ENCODE measurements at regions not wholly inside any gene's neighbourhood (a gene's known extent, or its start where the extent isn't known, plus 50 kb on each side); places are given as distances from the start of the nearest gene placed in this dataset.

DNA sequence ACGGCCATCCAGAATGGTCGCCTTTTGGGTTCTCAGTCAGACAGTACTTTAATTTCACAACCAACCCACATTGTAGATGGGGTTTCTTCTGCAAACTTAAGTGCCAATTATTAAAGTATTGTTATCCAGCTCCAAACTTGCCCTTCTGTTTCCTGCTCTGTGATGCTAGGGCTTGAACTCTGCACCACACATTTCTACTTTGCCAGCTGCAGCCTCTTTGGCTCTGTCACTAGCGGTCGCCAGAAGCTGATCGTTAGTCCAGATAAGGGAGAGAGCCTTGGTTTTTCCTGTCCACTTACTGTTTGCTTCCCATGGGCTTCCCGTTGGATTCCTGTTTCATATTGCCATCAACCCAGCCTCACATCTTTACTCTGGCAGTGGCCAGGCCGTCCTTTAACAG lies 196.6 kb downstream of the ASB9 start:
- intact Hi-C loops (cut with micrococcal nuclease) (no loop called here), in situ Hi-C loops (cut with MboI) (no loop called here)
- H3K27ac ChIP-seq (ENCODE audit: extremely low read depth, low read depth, low read length) = no peak overlapping the region
- H3K9me1 ChIP-seq (ENCODE audit: control insufficient read depth, insufficient read depth, low read length) = no peaks in the 10 kb centered on the region
- no peak overlapping the region for H3K4me2 ChIP-seq (ENCODE audit: insufficient read depth, low read length)
- H3K4me1 ChIP-seq (replicated peaks in 1 of 2; ENCODE audit: control insufficient read depth in 2 of 2, insufficient read depth in 2 of 2, low read length in 2 of 2) = no peaks in the 10 kb centered on the region
- H3K4me3 ChIP-seq = no peak overlapping the region
- no peaks in the 10 kb centered on the region for H3K27me3 ChIP-seq (ENCODE audit: control insufficient read depth in 2 of 2, insufficient read depth in 2 of 2, low read length in 2 of 2)
- BruUV-seq (replicated peaks) = no TSS peak
- no peak overlapping the region for H2AFZ ChIP-seq (ENCODE audit: low read depth, low read length)
- H3K79me2 ChIP-seq (ENCODE audit: control insufficient read depth, insufficient read depth, low read length) = no peaks in the 10 kb centered on the region
- ChIA-PET CTCF (ENCODE audit: low intra/inter-chr PET ratio) (no interaction called here), POLR2A (no interaction called here)
- DNase-seq (ENCODE audit: extremely low read depth in 1 of 4, low spot score in 3 of 4) = no peak
- no peak for FAIRE-seq
- no peaks in the 10 kb centered on the region for H3K36me3 ChIP-seq (ENCODE audit: control insufficient read depth, insufficient read depth, low read length)
- H3K9ac ChIP-seq (ENCODE audit: insufficient read depth in 1 of 2, low read depth in 2 of 2, low read length in 2 of 2) = no peak overlapping the region
- no peaks in the 10 kb centered on the region for H3K9me3 ChIP-seq (replicated peaks; ENCODE audit: control insufficient read depth, insufficient read depth, low read depth, low read length)
- H4K20me1 ChIP-seq (replicated peaks; ENCODE audit: control insufficient read depth, insufficient read depth, low read length) = no peaks in the 10 kb centered on the region
- ATAC-seq = no peak
- WGBS (ENCODE audit: insufficient coverage, low coverage, missing lambda C conversion rate) = 0% methylated on average over 7 of the region's 7 CpGs
- no peak for TF ChIP-seq SMARCA5 (IDR thresholded peaks at IDR 0.05)
- no peak for TF ChIP-seq SREBF1 (IDR thresholded peaks at IDR 0.05; ENCODE audit: borderline replicate concordance, low read depth, low read length)
- no peak for TF ChIP-seq CBFA2T2 (conservative IDR thresholded peaks at IDR 0.05)
- TF ChIP-seq, protein P1, sequence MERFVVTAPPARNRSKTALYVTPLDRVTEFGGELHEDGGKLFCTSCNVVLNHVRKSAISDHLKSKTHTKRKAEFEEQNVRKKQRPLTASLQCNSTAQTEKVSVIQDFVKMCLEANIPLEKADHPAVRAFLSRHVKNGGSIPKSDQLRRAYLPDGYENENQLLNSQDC (CRISPR knock-in tag; IDR thresholded peaks at IDR 0.05) = no peak
- no peak for TF ChIP-seq CC2D1A (IDR thresholded peaks at IDR 0.05)
- TF ChIP-seq JUND (IDR thresholded peaks at IDR 0.05; ENCODE audit: borderline replicate concordance, low read depth, low read length) = no peak
- TF ChIP-seq JUND (tag; IDR thresholded peaks at IDR 0.05; ENCODE audit: borderline replicate concordance, low read depth, low read length) = no peak
- no peak for TF ChIP-seq ZBTB8A (IDR thresholded peaks at IDR 0.05; ENCODE audit: partially characterized antibody)
- TF ChIP-seq, protein P2, sequence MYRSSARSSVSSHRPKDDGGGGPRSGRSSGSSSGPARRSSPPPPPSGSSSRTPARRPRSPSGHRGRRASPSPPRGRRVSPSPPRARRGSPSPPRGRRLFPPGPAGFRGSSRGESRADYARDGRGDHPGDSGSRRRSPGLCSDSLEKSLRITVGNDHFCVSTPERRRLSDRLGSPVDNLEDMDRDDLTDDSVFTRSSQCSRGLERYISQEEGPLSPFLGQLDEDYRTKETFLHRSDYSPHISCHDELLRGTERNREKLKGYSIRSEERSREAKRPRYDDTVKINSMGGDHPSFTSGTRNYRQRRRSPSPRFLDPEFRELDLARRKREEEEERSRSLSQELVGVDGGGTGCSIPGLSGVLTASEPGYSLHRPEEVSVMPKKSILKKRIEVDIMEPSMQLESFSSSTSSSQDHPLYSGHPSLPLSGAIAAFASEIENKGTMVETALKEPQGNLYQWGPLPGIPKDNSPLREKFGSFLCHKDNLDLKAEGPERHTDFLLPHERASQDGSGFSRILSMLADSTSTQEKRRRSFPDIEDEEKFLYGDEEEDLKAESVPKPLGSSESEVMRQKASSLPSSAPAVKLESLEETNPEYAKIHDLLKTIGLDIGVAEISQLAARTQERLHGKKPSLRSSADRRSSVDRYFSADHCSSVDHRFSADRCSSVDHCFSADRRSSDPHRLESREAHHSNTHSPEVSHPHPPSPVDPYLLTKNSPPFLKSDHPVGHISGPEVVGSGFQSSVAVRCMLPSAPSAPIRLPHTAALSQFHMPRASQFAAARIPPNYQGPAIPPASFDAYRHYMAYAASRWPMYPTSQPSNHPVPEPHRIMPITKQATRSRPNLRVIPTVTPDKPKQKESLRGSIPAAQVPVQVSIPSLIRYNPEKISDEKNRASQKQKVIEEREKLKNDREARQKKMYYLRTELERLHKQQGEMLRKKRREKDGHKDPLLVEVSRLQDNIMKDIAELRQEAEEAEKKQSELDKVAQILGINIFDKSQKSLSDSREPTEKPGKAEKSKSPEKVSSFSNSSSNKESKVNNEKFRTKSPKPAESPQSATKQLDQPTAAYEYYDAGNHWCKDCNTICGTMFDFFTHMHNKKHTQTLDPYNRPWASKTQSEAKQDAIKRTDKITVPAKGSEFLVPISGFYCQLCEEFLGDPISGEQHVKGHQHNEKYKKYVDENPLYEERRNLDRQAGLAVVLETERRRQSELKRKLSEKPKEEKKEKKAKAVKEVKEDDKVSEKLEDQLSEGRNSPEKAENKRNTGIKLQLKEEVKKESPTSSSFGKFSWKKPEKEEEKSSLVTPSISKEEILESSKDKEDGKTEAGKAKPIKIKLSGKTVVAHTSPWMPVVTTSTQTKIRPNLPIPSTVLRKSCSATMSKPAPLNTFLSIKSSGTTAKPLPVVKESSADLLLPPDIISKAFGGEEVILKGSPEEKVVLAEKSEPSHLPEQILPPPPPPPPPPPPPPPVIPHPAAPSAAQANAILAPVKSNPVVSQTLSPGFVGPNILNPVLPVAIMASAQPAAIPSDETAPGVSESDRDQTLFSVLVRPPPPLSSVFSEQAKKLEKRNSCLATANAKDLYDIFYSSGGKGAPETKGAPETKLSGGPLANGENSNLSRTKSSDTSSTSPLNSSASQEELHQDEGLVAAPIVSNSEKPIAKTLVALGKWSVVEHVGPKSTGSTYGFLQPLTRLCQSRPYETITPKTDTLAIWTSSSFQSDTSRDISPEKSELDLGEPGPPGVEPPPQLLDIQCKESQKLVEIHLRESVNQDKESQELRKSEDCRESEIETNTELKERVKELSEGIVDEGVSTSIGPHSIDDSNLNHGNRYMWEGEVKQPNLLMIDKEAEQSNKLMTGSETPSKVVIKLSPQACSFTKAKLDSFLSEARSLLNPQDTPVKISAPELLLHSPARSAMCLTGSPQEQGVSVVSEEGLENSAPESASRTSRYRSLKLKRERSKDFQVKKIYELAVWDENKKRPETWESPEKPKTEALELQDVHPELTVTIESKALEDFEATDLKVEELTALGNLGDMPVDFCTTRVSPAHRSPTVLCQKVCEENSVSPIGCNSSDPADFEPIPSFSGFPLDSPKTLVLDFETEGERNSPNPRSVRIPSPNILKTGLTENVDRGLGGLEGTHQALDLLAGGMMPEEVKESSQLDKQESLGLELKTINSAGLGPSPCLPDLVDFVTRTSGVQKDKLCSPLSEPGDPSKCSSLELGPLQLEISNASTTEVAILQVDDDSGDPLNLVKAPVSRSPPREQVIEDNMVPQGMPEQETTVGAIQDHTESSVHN (IDR thresholded peaks at IDR 0.05; ENCODE audit: borderline replicate concordance in 1 of 2, low read depth in 1 of 2) = no peak
- TF ChIP-seq RHOXF2B (CRISPR knock-in tag; conservative IDR thresholded peaks at IDR 0.05) = no peak
- TF ChIP-seq E2F3 (CRISPR knock-in tag; IDR thresholded peaks at IDR 0.05) = no peak
- TF ChIP-seq RAD51 (IDR thresholded peaks at IDR 0.05; ENCODE audit: borderline replicate concordance, low read depth) = no peak
- TF ChIP-seq BCL6 (CRISPR knock-in tag; IDR thresholded peaks at IDR 0.05) = no peak
- TF ChIP-seq, protein P3, sequence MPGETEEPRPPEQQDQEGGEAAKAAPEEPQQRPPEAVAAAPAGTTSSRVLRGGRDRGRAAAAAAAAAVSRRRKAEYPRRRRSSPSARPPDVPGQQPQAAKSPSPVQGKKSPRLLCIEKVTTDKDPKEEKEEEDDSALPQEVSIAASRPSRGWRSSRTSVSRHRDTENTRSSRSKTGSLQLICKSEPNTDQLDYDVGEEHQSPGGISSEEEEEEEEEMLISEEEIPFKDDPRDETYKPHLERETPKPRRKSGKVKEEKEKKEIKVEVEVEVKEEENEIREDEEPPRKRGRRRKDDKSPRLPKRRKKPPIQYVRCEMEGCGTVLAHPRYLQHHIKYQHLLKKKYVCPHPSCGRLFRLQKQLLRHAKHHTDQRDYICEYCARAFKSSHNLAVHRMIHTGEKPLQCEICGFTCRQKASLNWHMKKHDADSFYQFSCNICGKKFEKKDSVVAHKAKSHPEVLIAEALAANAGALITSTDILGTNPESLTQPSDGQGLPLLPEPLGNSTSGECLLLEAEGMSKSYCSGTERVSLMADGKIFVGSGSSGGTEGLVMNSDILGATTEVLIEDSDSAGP (CRISPR knock-in tag; IDR thresholded peaks at IDR 0.05) = no peak
- TF ChIP-seq NFXL1 (CRISPR knock-in tag; IDR thresholded peaks at IDR 0.05) = no peak
- TF ChIP-seq SIRT6 (IDR thresholded peaks at IDR 0.05; ENCODE audit: low read depth, low read length) = no peak
- no peak for TF ChIP-seq KLF16 (IDR thresholded peaks at IDR 0.05)

Data from K562 (cell line).